GM18508 (cell line): ENCODE measurements at regions not wholly inside any gene's neighbourhood (a gene's known extent, or its start where the extent isn't known, plus 50 kb on each side); places are given as distances from the start of the nearest gene placed in this dataset.

ENCODE experiments used
- ATAC-seq: cut with Tn5 transposase; IDR thresholded peaks from one replicate; pipeline ENCODE4 v1.9.1; 2021; ENCODE audit warnings: moderate number of reproducible peaks; ENCODE audit not compliant: insufficient read depth, unreplicated experiment

GRCh38 chr20:57959018-57959417 lies 249.2 kb upstream of the PMEPA1 start:
- ATAC-seq = no peak

- ATAC-seq = no peak
Measured at GRCh38 chr20:57958050-57958420, 248.2 kb upstream of the PMEPA1 start.

GRCh38 chr20:57957411-57958049 lies 247.7 kb upstream of the PMEPA1 start:
- no peak for ATAC-seq

GRCh38 chr20:57953638-57954037 lies 243.8 kb upstream of the PMEPA1 start:
- ATAC-seq = no peak

GRCh38 chr20:57952136-57952535 lies 242.3 kb upstream of the PMEPA1 start:
- ATAC-seq = no peak

- no peak for ATAC-seq
Measured at GRCh38 chr20:57951549-57951948, 241.7 kb upstream of the PMEPA1 start.

GRCh38 chr20:57950764-57951485 lies 241.1 kb upstream of the PMEPA1 start:
- ATAC-seq = no peak

GRCh38 chr20:57948180-57948955 lies 238.6 kb upstream of the PMEPA1 start:
- no peak for ATAC-seq

GRCh38 chr20:57947421-57948179 lies 237.8 kb upstream of the PMEPA1 start:
- no peak for ATAC-seq

GRCh38 chr20:57946559-57947315 lies 236.9 kb upstream of the PMEPA1 start:
- ATAC-seq = no peak

- no peak for ATAC-seq
Measured at GRCh38 chr20:57944988-57945387, 235.2 kb upstream of the PMEPA1 start.

GRCh38 chr20:57943950-57944349 lies 234.1 kb upstream of the PMEPA1 start:
- ATAC-seq = no peak

- no peak for ATAC-seq
Measured at GRCh38 chr20:57943291-57943690, 233.5 kb upstream of the PMEPA1 start.

GRCh38 chr20:57941604-57942381 lies 232.0 kb upstream of the PMEPA1 start:
- no peak for ATAC-seq

GRCh38 chr20:57940868-57941522 lies 231.2 kb upstream of the PMEPA1 start:
- no peak for ATAC-seq

- no peak for ATAC-seq
Measured at GRCh38 chr20:57940376-57940775, 230.6 kb upstream of the PMEPA1 start.

- ATAC-seq = no peak
Measured at GRCh38 chr20:57939499-57939898, 229.7 kb upstream of the PMEPA1 start.

- no peak for ATAC-seq
Measured at GRCh38 chr20:57938158-57939108, 228.6 kb upstream of the PMEPA1 start.
